ENCODE measurements at regions not wholly inside any gene's neighbourhood (a gene's known extent, or its start where the extent isn't known, plus 50 kb on each side); places are given as distances from the start of the nearest gene placed in this dataset.

DNA sequence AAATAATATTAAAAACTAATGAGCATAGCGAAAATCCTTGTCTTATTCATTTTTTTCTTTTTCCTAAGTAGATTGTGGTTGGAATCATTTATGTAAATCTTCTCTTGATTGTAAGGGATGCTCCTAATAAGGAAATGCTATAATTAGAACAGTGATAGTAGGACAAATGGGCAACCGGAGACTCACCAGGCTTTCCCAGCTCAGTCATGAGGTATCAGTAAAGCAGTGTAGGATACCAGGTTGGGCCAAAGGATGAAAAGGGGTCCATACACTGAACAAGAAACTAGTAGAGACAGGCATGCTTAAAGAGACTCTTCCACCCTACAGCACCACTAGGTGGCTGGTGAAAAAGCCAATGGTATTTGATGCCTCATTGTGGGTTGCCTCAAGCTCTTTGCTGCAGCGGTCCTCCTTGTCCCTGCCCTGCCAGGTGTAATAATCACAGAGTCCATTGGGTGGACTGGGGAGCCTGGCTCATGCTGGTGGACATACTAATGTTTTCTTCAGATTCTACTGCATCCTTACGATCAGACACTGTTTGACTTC, 71.4 kb upstream of the FAM98A start:
- Histone ChIP-seq H3K9me3 (ENCODE audit: low read length) (no peaks in the 10 kb centered on the region), H3K27me3 (ENCODE audit: insufficient read depth, low read depth, low read length) (no peaks in the 10 kb centered on the region), H3K79me2 (replicated peaks; ENCODE audit: insufficient read depth, low read length) (no peaks in the 10 kb centered on the region), H3K4me2 (ENCODE audit: low read length) (no peak overlapping the region), H2AFZ (ENCODE audit: low read depth, low read length) (no peak overlapping the region), H3F3A (ENCODE audit: insufficient read depth, low read length, poor library complexity, severe bottlenecking) (no peaks in the 10 kb centered on the region), H3K27ac (ENCODE audit: low read length) (no peak overlapping the region), H3K9ac (ENCODE audit: low read length) (no peak overlapping the region), H3K36me3 (ENCODE audit: insufficient read depth, low read length) (no peaks in the 10 kb centered on the region), H3K9me2 (ENCODE audit: insufficient read depth, low read length) (no peaks in the 10 kb centered on the region), H3K4me3 (ENCODE audit: low read length) (no peak overlapping the region), H4K20me1 (ENCODE audit: insufficient read depth) (no peaks in the 10 kb centered on the region)
- TF ChIP-seq RAD21 (conservative IDR thresholded peaks at IDR 0.05) = no peak
- no peak for TF ChIP-seq EP300 (conservative IDR thresholded peaks at IDR 0.05; ENCODE audit: poor library complexity, severe bottlenecking)
- TF ChIP-seq, protein P1, sequence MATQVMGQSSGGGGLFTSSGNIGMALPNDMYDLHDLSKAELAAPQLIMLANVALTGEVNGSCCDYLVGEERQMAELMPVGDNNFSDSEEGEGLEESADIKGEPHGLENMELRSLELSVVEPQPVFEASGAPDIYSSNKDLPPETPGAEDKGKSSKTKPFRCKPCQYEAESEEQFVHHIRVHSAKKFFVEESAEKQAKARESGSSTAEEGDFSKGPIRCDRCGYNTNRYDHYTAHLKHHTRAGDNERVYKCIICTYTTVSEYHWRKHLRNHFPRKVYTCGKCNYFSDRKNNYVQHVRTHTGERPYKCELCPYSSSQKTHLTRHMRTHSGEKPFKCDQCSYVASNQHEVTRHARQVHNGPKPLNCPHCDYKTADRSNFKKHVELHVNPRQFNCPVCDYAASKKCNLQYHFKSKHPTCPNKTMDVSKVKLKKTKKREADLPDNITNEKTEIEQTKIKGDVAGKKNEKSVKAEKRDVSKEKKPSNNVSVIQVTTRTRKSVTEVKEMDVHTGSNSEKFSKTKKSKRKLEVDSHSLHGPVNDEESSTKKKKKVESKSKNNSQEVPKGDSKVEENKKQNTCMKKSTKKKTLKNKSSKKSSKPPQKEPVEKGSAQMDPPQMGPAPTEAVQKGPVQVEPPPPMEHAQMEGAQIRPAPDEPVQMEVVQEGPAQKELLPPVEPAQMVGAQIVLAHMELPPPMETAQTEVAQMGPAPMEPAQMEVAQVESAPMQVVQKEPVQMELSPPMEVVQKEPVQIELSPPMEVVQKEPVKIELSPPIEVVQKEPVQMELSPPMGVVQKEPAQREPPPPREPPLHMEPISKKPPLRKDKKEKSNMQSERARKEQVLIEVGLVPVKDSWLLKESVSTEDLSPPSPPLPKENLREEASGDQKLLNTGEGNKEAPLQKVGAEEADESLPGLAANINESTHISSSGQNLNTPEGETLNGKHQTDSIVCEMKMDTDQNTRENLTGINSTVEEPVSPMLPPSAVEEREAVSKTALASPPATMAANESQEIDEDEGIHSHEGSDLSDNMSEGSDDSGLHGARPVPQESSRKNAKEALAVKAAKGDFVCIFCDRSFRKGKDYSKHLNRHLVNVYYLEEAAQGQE (IDR thresholded peaks at IDR 0.05; ENCODE audit: borderline replicate concordance) = no peak
- TF ChIP-seq TAF1 (IDR thresholded peaks at IDR 0.05; ENCODE audit: low read depth) = no peak
- TF ChIP-seq POLR2AphosphoS5 (IDR thresholded peaks at IDR 0.05) = no peak
- TF ChIP-seq, protein P2, sequence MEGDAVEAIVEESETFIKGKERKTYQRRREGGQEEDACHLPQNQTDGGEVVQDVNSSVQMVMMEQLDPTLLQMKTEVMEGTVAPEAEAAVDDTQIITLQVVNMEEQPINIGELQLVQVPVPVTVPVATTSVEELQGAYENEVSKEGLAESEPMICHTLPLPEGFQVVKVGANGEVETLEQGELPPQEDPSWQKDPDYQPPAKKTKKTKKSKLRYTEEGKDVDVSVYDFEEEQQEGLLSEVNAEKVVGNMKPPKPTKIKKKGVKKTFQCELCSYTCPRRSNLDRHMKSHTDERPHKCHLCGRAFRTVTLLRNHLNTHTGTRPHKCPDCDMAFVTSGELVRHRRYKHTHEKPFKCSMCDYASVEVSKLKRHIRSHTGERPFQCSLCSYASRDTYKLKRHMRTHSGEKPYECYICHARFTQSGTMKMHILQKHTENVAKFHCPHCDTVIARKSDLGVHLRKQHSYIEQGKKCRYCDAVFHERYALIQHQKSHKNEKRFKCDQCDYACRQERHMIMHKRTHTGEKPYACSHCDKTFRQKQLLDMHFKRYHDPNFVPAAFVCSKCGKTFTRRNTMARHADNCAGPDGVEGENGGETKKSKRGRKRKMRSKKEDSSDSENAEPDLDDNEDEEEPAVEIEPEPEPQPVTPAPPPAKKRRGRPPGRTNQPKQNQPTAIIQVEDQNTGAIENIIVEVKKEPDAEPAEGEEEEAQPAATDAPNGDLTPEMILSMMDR (IDR thresholded peaks at IDR 0.05; ENCODE audit: poor library complexity, severe bottlenecking) = no peak
- TF ChIP-seq SMC3 (conservative IDR thresholded peaks at IDR 0.05; ENCODE audit: poor library complexity) = no peak
- TF ChIP-seq EZH2 (IDR thresholded peaks at IDR 0.05; ENCODE audit: borderline replicate concordance, insufficient read depth, low read length, poor library complexity, severe bottlenecking) = no peak

- Histone ChIP-seq H2AFZ (ENCODE audit: low read depth, low read length) (no peak overlapping the region), H3K4me2 (ENCODE audit: low read length) (no peak overlapping the region), H3K9ac (ENCODE audit: low read length) (no peak overlapping the region), H3K9me2 (ENCODE audit: insufficient read depth, low read length) (no peaks in the 10 kb centered on the region), H3K36me3 (ENCODE audit: insufficient read depth, low read length) (no peaks in the 10 kb centered on the region), H3F3A (ENCODE audit: insufficient read depth, low read length, poor library complexity, severe bottlenecking) (no peaks in the 10 kb centered on the region), H3K79me2 (replicated peaks; ENCODE audit: insufficient read depth, low read length) (no peaks in the 10 kb centered on the region), H3K4me3 (ENCODE audit: low read length) (no peak overlapping the region), H3K27ac (ENCODE audit: low read length) (no peak overlapping the region), H4K20me1 (ENCODE audit: insufficient read depth) (no peaks in the 10 kb centered on the region), H3K9me3 (ENCODE audit: low read length) (no peaks in the 10 kb centered on the region), H3K27me3 (ENCODE audit: insufficient read depth, low read depth, low read length) (no peaks in the 10 kb centered on the region)
- TF ChIP-seq, protein P1 (IDR thresholded peaks at IDR 0.05; ENCODE audit: borderline replicate concordance) = no peak
- TF ChIP-seq EZH2 (IDR thresholded peaks at IDR 0.05; ENCODE audit: borderline replicate concordance, insufficient read depth, low read length, poor library complexity, severe bottlenecking) (no peak), POLR2AphosphoS5 (IDR thresholded peaks at IDR 0.05) (no peak), SMC3 (conservative IDR thresholded peaks at IDR 0.05; ENCODE audit: poor library complexity) (no peak), RAD21 (conservative IDR thresholded peaks at IDR 0.05) (no peak), TAF1 (IDR thresholded peaks at IDR 0.05; ENCODE audit: low read depth) (no peak), MXI1 (conservative IDR thresholded peaks at IDR 0.05; ENCODE audit: poor library complexity, severe bottlenecking) (no peak)
- TF ChIP-seq, protein P2 (IDR thresholded peaks at IDR 0.05; ENCODE audit: poor library complexity, severe bottlenecking) = no peak
Observed at GRCh38 chr2:33666879-33667278, 67.8 kb upstream of the FAM98A start.
